HCT116 (cell line): ENCODE measurements at regions not wholly inside any gene's neighbourhood (a gene's known extent, or its start where the extent isn't known, plus 50 kb on each side); places are given as distances from the start of the nearest gene placed in this dataset.

Experiments
- ATAC-seq: fragments of 200-7000 bp; cut with Tn5 transposase; 2 replicates; pipeline ENCODE4 v1.9.1; 2020; ENCODE audit warnings: mild to moderate bottlenecking, moderate library complexity
- BruUV-seq: library from RNA; stranded (reverse); fragments of 400-500 nt; replicated peaks from 2 replicates; lab custom pipeline; 2021; lab: Mats Ljungman, UMichigan
- CTCF ChIA-PET: fragments of 300-600 bp; sonication (Branson Sonifier 250); formaldehyde crosslinking; loops from one replicate; lab custom pipeline; 2021; ENCODE audit warnings: antibody characterized with exemption; lab: Charles Lee
- POLR2A ChIA-PET: fragments of 300-600, 350-600 bp; sonication (Branson Sonifier 250); formaldehyde crosslinking; loops from one replicate; lab custom pipeline; 2021; ENCODE audit warnings: antibody characterized with exemption; lab: Charles Lee
- RAD21 ChIA-PET, 2 experiments: fragments of 300-600 bp; sonication (Branson Sonifier 250); formaldehyde crosslinking; loops; one replicate each; lab custom pipeline; 2023; ENCODE audit warnings: low total read pairs in 2 of 2; ENCODE audit not compliant: uncharacterized antibody in 2 of 2, unreplicated experiment in 2 of 2, low non-redundant PET in 1 of 2; lab: Charles Lee
- DNase-seq: peaks from one replicate; pipeline ENCODE4 v3.0.0-alpha.2; 2010; ENCODE audit warnings: low read depth, low spot score
- H2AFZ ChIP-seq: fragments of 200-600 bp; shearing (Covaris generic), sonication (generic); 2 replicates; pipeline ENCODE4 v1.6.1; 2017; ENCODE audit warnings: low read depth, mixed run types, mixed read lengths, antibody characterized with exemption, low read length; ENCODE audit not compliant: poor library complexity, severe bottlenecking
- H3K27ac ChIP-seq: 2 replicates; pipeline ENCODE4 v1.5.1; 2012; ENCODE audit warnings: low read depth, low read length
- H3K27me3 ChIP-seq: fragments of 200-600 bp; sonication (generic); 2 replicates; pipeline ENCODE4 v1.6.1; 2016; ENCODE audit warnings: mixed run types, low read length, mixed read lengths; ENCODE audit not compliant: insufficient read depth
- H3K36me3 ChIP-seq, 2 experiments: fragments of 200-500 bp in 1 of 2; fragments of 200-600 bp in 1 of 2; sonication (Bioruptor generic) in 1 of 2; sonication (generic) in 1 of 2; 2 replicates each; pipeline versions ENCODE4 v1.5.1 to v1.6.1; 2014 to 2016; ENCODE audit warnings: low read length in 2 of 2, inconsistent platforms in 1 of 2, mixed read lengths in 1 of 2, mixed run types in 1 of 2; ENCODE audit not compliant: insufficient read depth in 2 of 2, control insufficient read depth in 1 of 2
- H3K4me1 ChIP-seq, 2 experiments: fragments of 200-600 bp in 1 of 2; sonication (generic) in 1 of 2; 2 replicates each; pipeline versions ENCODE4 v1.5.1 to v1.6.1; 2012 to 2017; ENCODE audit warnings: low read length in 2 of 2, inconsistent platforms in 1 of 2, mild to moderate bottlenecking in 1 of 2, mixed read lengths in 1 of 2, mixed run types in 1 of 2, moderate library complexity in 1 of 2; ENCODE audit not compliant: insufficient read depth in 2 of 2, control insufficient read depth in 1 of 2
- H3K4me2 ChIP-seq: fragments of 200-600 bp; sonication (generic); 2 replicates; pipeline ENCODE4 v1.6.1; 2017; ENCODE audit warnings: mixed run types, low read length, mixed read lengths
- H3K4me3 ChIP-seq, 2 experiments: fragments of 200-600 bp in 1 of 2; sonication (generic) in 1 of 2; replicated peaks in 1 of 2; 2 replicates each; pipeline ENCODE4 v1.5.1; 2011 to 2016; ENCODE audit warnings: low read length in 2 of 2, control low read depth in 1 of 2, low read depth in 1 of 2, mild to moderate bottlenecking in 1 of 2, mixed read lengths in 1 of 2, mixed run types in 1 of 2
- H3K79me2 ChIP-seq: fragments of 200-600 bp; sonication (generic); 2 replicates; pipeline ENCODE4 v1.6.1; 2017; ENCODE audit warnings: mild to moderate bottlenecking, mixed run types, low read length, moderate library complexity, mixed read lengths; ENCODE audit not compliant: insufficient read depth
- H3K9ac ChIP-seq: fragments of 200-600 bp; sonication (generic); 2 replicates; pipeline ENCODE4 v1.6.1; 2016; ENCODE audit warnings: low read length, mixed read lengths
- H3K9me2 ChIP-seq: fragments of 200-600 bp; sonication (generic), shearing (Covaris generic); 2 replicates; pipeline ENCODE4 v1.6.1; 2017; ENCODE audit warnings: mixed run types, mild to moderate bottlenecking, moderate library complexity; ENCODE audit not compliant: insufficient read depth
- H3K9me3 ChIP-seq, 2 experiments: fragments of 200-500 bp in 1 of 2; fragments of 200-600 bp in 1 of 2; sonication (Bioruptor generic) in 1 of 2; sonication (generic) in 1 of 2; 2 replicates each; pipeline ENCODE4 v1.6.1; 2014 to 2017; ENCODE audit warnings: low read length in 2 of 2, mixed read lengths in 2 of 2, inconsistent platforms in 1 of 2, low read depth in 1 of 2, mild to moderate bottlenecking in 1 of 2, mixed run types in 1 of 2, moderate library complexity in 1 of 2; ENCODE audit not compliant: control insufficient read depth in 1 of 2, insufficient read depth in 1 of 2
- H4K20me1 ChIP-seq: fragments of 200-600 bp; sonication (generic), shearing (Covaris generic); 2 replicates; pipeline ENCODE4 v1.6.1; 2017; ENCODE audit warnings: mixed run types, mild to moderate bottlenecking, moderate library complexity; ENCODE audit not compliant: insufficient read depth
- CEBPB ChIP-seq: IDR thresholded peaks from 2 replicates; pipeline ENCODE4 v1.6.1; 2012; ENCODE audit warnings: low read depth
- EGR1 ChIP-seq: IDR thresholded peaks from 2 replicates; pipeline ENCODE4 v1.6.1; 2012; ENCODE audit warnings: low read depth
- ELF1 ChIP-seq: IDR thresholded peaks from 2 replicates; pipeline ENCODE4 v1.6.1; 2012; ENCODE audit warnings: low read depth, borderline replicate concordance
- EZH2 ChIP-seq: fragments of 200-600 bp; sonication (generic); IDR thresholded peaks from 2 replicates; pipeline ENCODE4 v1.6.1; 2017; ENCODE audit warnings: antibody characterized with exemption, mixed run types
- JUND ChIP-seq: IDR thresholded peaks from 2 replicates; pipeline ENCODE4 v1.6.1; 2012
- POLR2A ChIP-seq: IDR thresholded peaks from 2 replicates; pipeline ENCODE4 v1.7.0; 2011; ENCODE audit warnings: borderline replicate concordance; ENCODE audit not compliant: insufficient read depth, insufficient read length; ENCODE audit errors: extremely low read depth
- POLR2AphosphoS5 ChIP-seq: IDR thresholded peaks from 2 replicates; pipeline ENCODE4 v1.6.1; 2011; ENCODE audit warnings: mild to moderate bottlenecking, low read depth, low read length, moderate library complexity
- RAD21 ChIP-seq: IDR thresholded peaks from 2 replicates; pipeline ENCODE4 v1.6.1; 2012; ENCODE audit warnings: low read depth, mild to moderate bottlenecking
- SRF ChIP-seq: IDR thresholded peaks from 2 replicates; pipeline ENCODE4 v1.6.1; 2012; ENCODE audit warnings: low read depth
- TCF7L2 ChIP-seq: IDR thresholded peaks from 2 replicates; pipeline ENCODE4 v1.7.0; 2011; ENCODE audit warnings: borderline replicate concordance, inconsistent platforms; ENCODE audit not compliant: insufficient read depth, insufficient read length; ENCODE audit errors: extremely low read depth
- YY1 ChIP-seq: IDR thresholded peaks from 2 replicates; pipeline ENCODE4 v1.6.1; 2011; ENCODE audit warnings: low read length, low read depth, moderate library complexity, mild to moderate bottlenecking; ENCODE audit not compliant: insufficient replicate concordance; ENCODE audit errors: extremely low read depth
- ZFX ChIP-seq: fragments of 450-650 bp; IDR thresholded peaks from 2 replicates; pipeline ENCODE4 v1.6.1; 2017
- intact Hi-C: fragments of 100-400 bp; cut with micrococcal nuclease; formaldehyde crosslinking; loops from 2 replicates; pipeline ENCODE4 v1.10.0; 2022
- TF ChIP-seq, protein P1 (sequence below): IDR thresholded peaks from 2 replicates; pipeline ENCODE4 v1.6.1; 2011; ENCODE audit warnings: mild to moderate bottlenecking, low read length, moderate library complexity; ENCODE audit not compliant: insufficient replicate concordance; ENCODE audit errors: extremely low read depth
- TF ChIP-seq, protein P2 (sequence below): IDR thresholded peaks from 2 replicates; pipeline ENCODE4 v1.6.1; 2012
- TF ChIP-seq, protein P3 (sequence below): IDR thresholded peaks from 2 replicates; pipeline ENCODE4 v1.6.1; 2012; ENCODE audit warnings: low read depth

DNA sequence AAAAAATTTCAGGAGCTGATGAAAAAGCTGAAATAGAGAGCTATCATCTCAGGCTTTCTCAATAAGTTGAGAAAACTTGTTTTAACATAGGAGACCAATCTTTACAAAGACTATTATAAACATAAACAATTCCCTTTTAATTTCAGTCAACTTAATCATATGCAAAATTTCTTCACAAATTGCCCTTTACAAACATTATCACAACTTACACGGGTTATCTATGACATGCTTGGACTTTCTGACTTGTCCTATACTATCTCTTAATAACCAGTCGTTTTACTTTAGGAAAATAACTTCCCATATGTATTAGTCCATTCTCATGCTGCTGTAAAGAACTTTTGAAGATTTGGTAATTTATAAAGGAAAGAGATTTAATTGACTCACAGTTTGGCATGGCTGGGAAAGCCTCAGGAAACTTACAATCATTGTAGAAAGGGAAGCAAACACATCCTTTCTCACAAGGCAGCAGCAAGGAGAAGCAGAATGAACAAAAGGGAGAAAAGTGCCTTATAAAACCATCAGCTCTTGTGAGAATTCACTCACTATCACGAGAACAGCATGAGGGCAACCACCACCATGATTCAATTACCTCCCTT is 1583.7 kb upstream of the CELF4 start:
- no peak overlapping the region for H2AFZ ChIP-seq
- no peak overlapping the region for H3K9ac ChIP-seq
- H3K4me2 ChIP-seq, result no peak overlapping the region
- no peak overlapping the region for H3K27ac ChIP-seq
- no peaks in the 10 kb centered on the region for H3K79me2 ChIP-seq
- H3K9me2 ChIP-seq, result no peaks in the 10 kb centered on the region
- no TSS peak for BruUV-seq
- no peaks in the 10 kb centered on the region for H3K36me3 ChIP-seq
- DNase-seq, result peak; percentile 10
- H3K4me3 ChIP-seq, result no peak overlapping the region
- intact Hi-C loops, result no loop called here
- no peaks in the 10 kb centered on the region for H3K4me1 ChIP-seq
- RAD21 ChIA-PET, result no interaction called here
- ATAC-seq, result no peak
- no peaks in the 10 kb centered on the region for H4K20me1 ChIP-seq
- no peak for TF ChIP-seq CEBPB
- no peak for TF ChIP-seq ELF1
- TF ChIP-seq POLR2AphosphoS5, result no peak
- TF ChIP-seq, protein P1, sequence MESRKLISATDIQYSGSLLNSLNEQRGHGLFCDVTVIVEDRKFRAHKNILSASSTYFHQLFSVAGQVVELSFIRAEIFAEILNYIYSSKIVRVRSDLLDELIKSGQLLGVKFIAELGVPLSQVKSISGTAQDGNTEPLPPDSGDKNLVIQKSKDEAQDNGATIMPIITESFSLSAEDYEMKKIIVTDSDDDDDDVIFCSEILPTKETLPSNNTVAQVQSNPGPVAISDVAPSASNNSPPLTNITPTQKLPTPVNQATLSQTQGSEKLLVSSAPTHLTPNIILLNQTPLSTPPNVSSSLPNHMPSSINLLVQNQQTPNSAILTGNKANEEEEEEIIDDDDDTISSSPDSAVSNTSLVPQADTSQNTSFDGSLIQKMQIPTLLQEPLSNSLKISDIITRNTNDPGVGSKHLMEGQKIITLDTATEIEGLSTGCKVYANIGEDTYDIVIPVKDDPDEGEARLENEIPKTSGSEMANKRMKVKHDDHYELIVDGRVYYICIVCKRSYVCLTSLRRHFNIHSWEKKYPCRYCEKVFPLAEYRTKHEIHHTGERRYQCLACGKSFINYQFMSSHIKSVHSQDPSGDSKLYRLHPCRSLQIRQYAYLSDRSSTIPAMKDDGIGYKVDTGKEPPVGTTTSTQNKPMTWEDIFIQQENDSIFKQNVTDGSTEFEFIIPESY, result no peak
- TF ChIP-seq SRF, result no peak
- TF ChIP-seq JUND, result no peak
- TF ChIP-seq RAD21, result no peak
- CTCF ChIA-PET, result no interaction called here
- POLR2A ChIA-PET, result no interaction called here
- H3K27me3 ChIP-seq, result no peaks in the 10 kb centered on the region
- peaks cover 6 to 14% of the 10 kb centered on the region in 2 experiments; a peak in 3 of 4 replicates for H3K9me3 ChIP-seq

DNA sequence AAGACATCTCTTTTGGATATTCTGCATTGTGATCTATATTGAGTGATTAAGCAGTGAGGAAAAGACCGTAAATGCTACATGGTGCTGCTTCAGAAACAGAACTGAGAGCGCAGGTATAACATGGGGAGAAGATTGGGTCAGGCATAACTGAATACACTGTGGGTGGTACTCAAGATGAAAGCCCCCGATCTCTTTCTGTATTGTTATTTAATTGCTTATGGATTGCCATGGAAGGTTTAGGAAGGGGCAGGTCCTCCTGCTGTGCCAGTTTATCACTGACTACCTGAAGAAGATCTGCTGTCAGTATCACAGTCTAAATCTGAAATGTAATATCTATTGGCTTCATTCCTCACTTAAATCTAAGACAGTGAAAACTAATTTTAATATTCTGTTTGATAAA is 1568.7 kb upstream of the CELF4 start:
- DNase-seq (no peak), ATAC-seq (no peak)
- Histone ChIP-seq H3K4me2 (no peak overlapping the region), H3K4me3 (no peak overlapping the region), H3K9me2 (no peaks in the 10 kb centered on the region), H2AFZ (no peak overlapping the region), H3K9ac (no peak overlapping the region), H3K4me1 (no peaks in the 10 kb centered on the region), H3K9me3 (peaks cover 0 to 2% of the 10 kb centered on the region in 2 experiments; a peak in 1 of 4 replicates), H3K27me3 (no peaks in the 10 kb centered on the region), H3K36me3 (no peaks in the 10 kb centered on the region), H4K20me1 (no peaks in the 10 kb centered on the region), H3K27ac (no peak overlapping the region), H3K79me2 (no peaks in the 10 kb centered on the region)
- intact Hi-C loops, result no loop called here
- POLR2A ChIA-PET, result no interaction called here
- RAD21 ChIA-PET, result no interaction called here
- CTCF ChIA-PET, result no interaction called here
- BruUV-seq, result no TSS peak
- TF ChIP-seq POLR2AphosphoS5, result no peak
- no peak for TF ChIP-seq CEBPB
- TF ChIP-seq, protein P2, sequence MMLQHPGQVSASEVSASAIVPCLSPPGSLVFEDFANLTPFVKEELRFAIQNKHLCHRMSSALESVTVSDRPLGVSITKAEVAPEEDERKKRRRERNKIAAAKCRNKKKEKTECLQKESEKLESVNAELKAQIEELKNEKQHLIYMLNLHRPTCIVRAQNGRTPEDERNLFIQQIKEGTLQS, result no peak
- TF ChIP-seq EGR1, result no peak
- no peak for TF ChIP-seq RAD21
- no peak for TF ChIP-seq YY1
- TF ChIP-seq ZFX, result no peak
- TF ChIP-seq, protein P3, sequence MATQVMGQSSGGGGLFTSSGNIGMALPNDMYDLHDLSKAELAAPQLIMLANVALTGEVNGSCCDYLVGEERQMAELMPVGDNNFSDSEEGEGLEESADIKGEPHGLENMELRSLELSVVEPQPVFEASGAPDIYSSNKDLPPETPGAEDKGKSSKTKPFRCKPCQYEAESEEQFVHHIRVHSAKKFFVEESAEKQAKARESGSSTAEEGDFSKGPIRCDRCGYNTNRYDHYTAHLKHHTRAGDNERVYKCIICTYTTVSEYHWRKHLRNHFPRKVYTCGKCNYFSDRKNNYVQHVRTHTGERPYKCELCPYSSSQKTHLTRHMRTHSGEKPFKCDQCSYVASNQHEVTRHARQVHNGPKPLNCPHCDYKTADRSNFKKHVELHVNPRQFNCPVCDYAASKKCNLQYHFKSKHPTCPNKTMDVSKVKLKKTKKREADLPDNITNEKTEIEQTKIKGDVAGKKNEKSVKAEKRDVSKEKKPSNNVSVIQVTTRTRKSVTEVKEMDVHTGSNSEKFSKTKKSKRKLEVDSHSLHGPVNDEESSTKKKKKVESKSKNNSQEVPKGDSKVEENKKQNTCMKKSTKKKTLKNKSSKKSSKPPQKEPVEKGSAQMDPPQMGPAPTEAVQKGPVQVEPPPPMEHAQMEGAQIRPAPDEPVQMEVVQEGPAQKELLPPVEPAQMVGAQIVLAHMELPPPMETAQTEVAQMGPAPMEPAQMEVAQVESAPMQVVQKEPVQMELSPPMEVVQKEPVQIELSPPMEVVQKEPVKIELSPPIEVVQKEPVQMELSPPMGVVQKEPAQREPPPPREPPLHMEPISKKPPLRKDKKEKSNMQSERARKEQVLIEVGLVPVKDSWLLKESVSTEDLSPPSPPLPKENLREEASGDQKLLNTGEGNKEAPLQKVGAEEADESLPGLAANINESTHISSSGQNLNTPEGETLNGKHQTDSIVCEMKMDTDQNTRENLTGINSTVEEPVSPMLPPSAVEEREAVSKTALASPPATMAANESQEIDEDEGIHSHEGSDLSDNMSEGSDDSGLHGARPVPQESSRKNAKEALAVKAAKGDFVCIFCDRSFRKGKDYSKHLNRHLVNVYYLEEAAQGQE, result no peak
- no peak for TF ChIP-seq TCF7L2
- TF ChIP-seq EZH2, result no peak
- no peak for TF ChIP-seq POLR2A
